IPS-NIHi7 (cell line): ENCODE measurements at regions not wholly inside any gene's neighbourhood (a gene's known extent, or its start where the extent isn't known, plus 50 kb on each side); places are given as distances from the start of the nearest gene placed in this dataset.
"Not testable (repeated sequence)": the region's sequence is repeated elsewhere in the genome, so short reads cannot be mapped to it uniquely, and the experiment has no call there.

Source experiments
- DNase-seq: peaks from one replicate; pipeline ENCODE4 v3.0.0; 2012; ENCODE audit warnings: mixed read lengths; ENCODE audit errors: extremely low spot score

GRCh38 chr15:35928847-35929246, 382.9 kb upstream of the DPH6 start:
- no peak for DNase-seq

- no peak for DNase-seq
Observed at GRCh38 chr15:35929740-35930444, 383.9 kb upstream of the DPH6 start.

- DNase-seq = no peak
Observed at GRCh38 chr15:35931799-35932341, 385.9 kb upstream of the DPH6 start.

GRCh38 chr15:35932531-35932930, 386.6 kb upstream of the DPH6 start:
- peak; percentile 17 for DNase-seq

- no peak for DNase-seq
Observed at GRCh38 chr15:35933531-35933930, 387.6 kb upstream of the DPH6 start.

GRCh38 chr15:35934383-35935049, 388.6 kb upstream of the DPH6 start:
- DNase-seq = no peak

GRCh38 chr15:35936284-35936683, 390.3 kb upstream of the DPH6 start:
- DNase-seq = no peak

- no peak for DNase-seq
Observed at GRCh38 chr15:35937380-35937779, 391.4 kb upstream of the DPH6 start.

GRCh38 chr15:35944945-35945585, 399.1 kb upstream of the DPH6 start:
- DNase-seq = no peak

GRCh38 chr15:35953424-35953823, 407.5 kb upstream of the DPH6 start:
- no peak for DNase-seq

- no peak for DNase-seq
Observed at GRCh38 chr15:35956056-35956455, 410.1 kb upstream of the DPH6 start.

GRCh38 chr15:35958021-35958420, 412.1 kb upstream of the DPH6 start:
- no peak for DNase-seq

GRCh38 chr15:35958975-35959374, 413.0 kb upstream of the DPH6 start:
- no peak for DNase-seq

- DNase-seq = no peak
Observed at GRCh38 chr15:35963326-35963725, 417.4 kb upstream of the DPH6 start.

- DNase-seq = no peak
Observed at GRCh38 chr15:35966781-35967180, 420.8 kb upstream of the DPH6 start.

- not testable (repeated sequence) for DNase-seq
Observed at GRCh38 chr15:35967968-35968367, 422.0 kb upstream of the DPH6 start.

GRCh38 chr15:35973029-35973428, 427.1 kb upstream of the DPH6 start:
- DNase-seq = no peak

GRCh38 chr15:35974052-35974451, 428.1 kb upstream of the DPH6 start:
- DNase-seq = no peak

- no peak for DNase-seq
Observed at GRCh38 chr15:35975941-35976340, 430.0 kb upstream of the DPH6 start.

- peak; percentile 37 for DNase-seq
Observed at GRCh38 chr15:35979608-35980007, 433.6 kb upstream of the DPH6 start.

GRCh38 chr15:35980719-35981118, 434.8 kb upstream of the DPH6 start:
- DNase-seq = no peak

- no peak for DNase-seq
Observed at GRCh38 chr15:35986191-35986721, 440.3 kb upstream of the DPH6 start.
